CD4-positive, alpha-beta T cell (primary cell): ENCODE measurements at regions not wholly inside any gene's neighbourhood (a gene's known extent, or its start where the extent isn't known, plus 50 kb on each side); places are given as distances from the start of the nearest gene placed in this dataset.

Experiments used
- ATAC-seq: fragments of 200-7000 bp; cut with Tn5 transposase; one replicate; pipeline ENCODE4 v1.10.0; 2022; ENCODE audit warnings: mild to moderate bottlenecking; ENCODE audit not compliant: poor library complexity
- CTCF ChIA-PET: fragments of 350-600 bp; sonication (Branson Sonifier 250); formaldehyde crosslinking; loops from one replicate; lab custom pipeline; 2021; ENCODE audit warnings: antibody characterized with exemption, inconsistent platforms; lab: Charles Lee
- POLR2A ChIA-PET: fragments of 350-600 bp; sonication (Branson Sonifier 250); formaldehyde crosslinking; loops from one replicate; lab custom pipeline; 2021; ENCODE audit warnings: antibody characterized with exemption, inconsistent platforms; lab: Charles Lee
- DNase-seq, 14 experiments: peaks; one replicate each; pipeline ENCODE4 v3.0.0-alpha.2; 2013 to 2020; ENCODE audit warnings: mixed read lengths in 2 of 14
- H3K27ac ChIP-seq, 2 donors: one replicate each; pipeline versions ENCODE4 v1.5.1 to v1.7.0; 2013; ENCODE audit warnings: low read length in 2 of 2, low read depth in 1 of 2, mild to moderate bottlenecking in 1 of 2
- H3K27me3 ChIP-seq, 2 experiments: 1 replicate in 1 of 2; 2 replicates in 1 of 2; pipeline versions ENCODE4 v1.6.1 to v1.7.0; 2013; ENCODE audit warnings: low read length in 2 of 2, control low read depth in 1 of 2, mild to moderate bottlenecking in 1 of 2, moderate library complexity in 1 of 2; ENCODE audit not compliant: insufficient read depth in 2 of 2, control insufficient read depth in 1 of 2
- H3K36me3 ChIP-seq: one replicate; pipeline ENCODE4 v1.6.1; 2013; ENCODE audit warnings: low read length, control low read depth; ENCODE audit not compliant: insufficient read depth
- H3K4me1 ChIP-seq: one replicate; pipeline ENCODE4 v1.6.1; 2013; ENCODE audit warnings: low read length, control low read depth; ENCODE audit not compliant: insufficient read depth
- H3K4me3 ChIP-seq: one replicate; pipeline ENCODE4 v1.5.1; 2013; ENCODE audit warnings: mild to moderate bottlenecking, low read length, moderate library complexity
- H3K9me3 ChIP-seq, 2 experiments: 1 replicate in 1 of 2; 2 replicates in 1 of 2; pipeline versions ENCODE4 v1.6.1 to v1.7.0; 2013; ENCODE audit warnings: low read length in 2 of 2, mild to moderate bottlenecking in 2 of 2, control low read depth in 1 of 2, moderate library complexity in 1 of 2; ENCODE audit not compliant: control insufficient read depth in 1 of 2, insufficient read depth in 1 of 2
- H3K27ac Mint-ChIP-seq: one replicate; pipeline ENCODE4 v1.8.0; 2020; ENCODE audit warnings: mixed read lengths
- H3K27me3 Mint-ChIP-seq: one replicate; pipeline ENCODE4 v1.8.0; 2021; ENCODE audit warnings: mixed read lengths
- H3K36me3 Mint-ChIP-seq: one replicate; pipeline ENCODE4 v1.8.0; 2021; ENCODE audit warnings: low read depth, mixed read lengths
- H3K4me1 Mint-ChIP-seq: one replicate; pipeline ENCODE4 v1.8.0; 2021; ENCODE audit warnings: low read depth, mixed read lengths
- H3K4me3 Mint-ChIP-seq: one replicate; pipeline ENCODE4 v1.8.0; 2020; ENCODE audit warnings: mild to moderate bottlenecking, mixed read lengths
- H3K9me3 Mint-ChIP-seq: one replicate; pipeline ENCODE4 v1.8.0; 2020; ENCODE audit warnings: mixed read lengths
- CTCF ChIP-seq: fragments of 200-600 bp; IDR thresholded peaks from one replicate; pipeline ENCODE4 v1.8.0; 2022; ENCODE audit warnings: antibody characterized with exemption, mild to moderate bottlenecking
- intact Hi-C, 2 experiments: fragments of 100-400 bp; cut with DNase I in 1 of 2; cut with micrococcal nuclease in 1 of 2; formaldehyde crosslinking; loops; one replicate each; pipeline versions ENCODE4 v1.15.1 to v1.9.0; 2023 to 2025; cut with DNase I, micrococcal nuclease

GRCh38 chr4:127448986-127449385 lies 183.8 kb upstream of the INTU start:
- Mint-ChIP-seq H3K27me3 (no peaks in the 10 kb centered on the region), H3K4me1 (no peaks in the 10 kb centered on the region), H3K27ac (no peak overlapping the region), H3K9me3 (no peaks in the 10 kb centered on the region), H3K36me3 (no peaks in the 10 kb centered on the region), H3K4me3 (no peak overlapping the region)
- ATAC-seq (no peak), DNase-seq (no peak)
- no peaks in the 10 kb centered on the region for H3K27me3 ChIP-seq
- no peak overlapping the region for H3K4me3 ChIP-seq
- ChIA-PET POLR2A (no interaction called here), CTCF (no interaction called here)
- H3K27ac ChIP-seq = no peak overlapping the region
- H3K4me1 ChIP-seq = no peaks in the 10 kb centered on the region
- no peaks in the 10 kb centered on the region for H3K36me3 ChIP-seq
- intact Hi-C loops = no loop called here
- H3K9me3 ChIP-seq = no peaks in the 10 kb centered on the region
- TF ChIP-seq CTCF = no peak

- Mint-ChIP-seq H3K27me3 (no peaks in the 10 kb centered on the region), H3K9me3 (peaks cover 1% of the 10 kb centered on the region), H3K4me1 (no peaks in the 10 kb centered on the region), H3K27ac (no peak overlapping the region), H3K4me3 (no peak overlapping the region), H3K36me3 (no peaks in the 10 kb centered on the region)
- no peak for TF ChIP-seq CTCF
- Histone ChIP-seq H3K27ac (no peak overlapping the region), H3K36me3 (no peaks in the 10 kb centered on the region), H3K27me3 (no peaks in the 10 kb centered on the region), H3K9me3 (no peaks in the 10 kb centered on the region), H3K4me1 (no peaks in the 10 kb centered on the region), H3K4me3 (no peak overlapping the region)
- intact Hi-C loops = no loop called here
- POLR2A ChIA-PET = no interaction called here
- no peak for ATAC-seq
- CTCF ChIA-PET = no interaction called here
- no peak for DNase-seq
Measured at GRCh38 chr4:127449449-127449848, 183.3 kb upstream of the INTU start.

- Histone ChIP-seq H3K36me3 (no peaks in the 10 kb centered on the region), H3K27ac (no peak overlapping the region), H3K27me3 (no peaks in the 10 kb centered on the region), H3K9me3 (no peaks in the 10 kb centered on the region), H3K4me3 (no peak overlapping the region), H3K4me1 (no peaks in the 10 kb centered on the region)
- ChIA-PET CTCF (no interaction called here), POLR2A (no interaction called here)
- H3K36me3 Mint-ChIP-seq = no peaks in the 10 kb centered on the region
- no peaks in the 10 kb centered on the region for H3K27me3 Mint-ChIP-seq
- no peak overlapping the region for H3K27ac Mint-ChIP-seq
- H3K9me3 Mint-ChIP-seq = peaks cover 2% of the 10 kb centered on the region
- no peak for TF ChIP-seq CTCF
- no peak for DNase-seq
- intact Hi-C loops = no loop called here
- no peaks in the 10 kb centered on the region for H3K4me1 Mint-ChIP-seq
- no peak for ATAC-seq
- H3K4me3 Mint-ChIP-seq = no peak overlapping the region
Measured at GRCh38 chr4:127450276-127450675, 182.5 kb upstream of the INTU start.
